ENCODE measurements at regions not wholly inside any gene's neighbourhood (a gene's known extent, or its start where the extent isn't known, plus 50 kb on each side); places are given as distances from the start of the nearest gene placed in this dataset.

GRCh38 chr12:28939427-28939826, 209.7 kb upstream of the FAR2 start:
- TF ChIP-seq, protein P1, sequence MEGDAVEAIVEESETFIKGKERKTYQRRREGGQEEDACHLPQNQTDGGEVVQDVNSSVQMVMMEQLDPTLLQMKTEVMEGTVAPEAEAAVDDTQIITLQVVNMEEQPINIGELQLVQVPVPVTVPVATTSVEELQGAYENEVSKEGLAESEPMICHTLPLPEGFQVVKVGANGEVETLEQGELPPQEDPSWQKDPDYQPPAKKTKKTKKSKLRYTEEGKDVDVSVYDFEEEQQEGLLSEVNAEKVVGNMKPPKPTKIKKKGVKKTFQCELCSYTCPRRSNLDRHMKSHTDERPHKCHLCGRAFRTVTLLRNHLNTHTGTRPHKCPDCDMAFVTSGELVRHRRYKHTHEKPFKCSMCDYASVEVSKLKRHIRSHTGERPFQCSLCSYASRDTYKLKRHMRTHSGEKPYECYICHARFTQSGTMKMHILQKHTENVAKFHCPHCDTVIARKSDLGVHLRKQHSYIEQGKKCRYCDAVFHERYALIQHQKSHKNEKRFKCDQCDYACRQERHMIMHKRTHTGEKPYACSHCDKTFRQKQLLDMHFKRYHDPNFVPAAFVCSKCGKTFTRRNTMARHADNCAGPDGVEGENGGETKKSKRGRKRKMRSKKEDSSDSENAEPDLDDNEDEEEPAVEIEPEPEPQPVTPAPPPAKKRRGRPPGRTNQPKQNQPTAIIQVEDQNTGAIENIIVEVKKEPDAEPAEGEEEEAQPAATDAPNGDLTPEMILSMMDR (IDR thresholded peaks at IDR 0.05) = no peak
- no peak for TF ChIP-seq POLR2A (IDR thresholded peaks at IDR 0.05)
